Loucy (cell line): ENCODE measurements at regions not wholly inside any gene's neighbourhood (a gene's known extent, or its start where the extent isn't known, plus 50 kb on each side); places are given as distances from the start of the nearest gene placed in this dataset.

Experiments
- EZH2phosphoT487 ChIP-seq: fragments of 200-600 bp; IDR thresholded peaks from 2 replicates; pipeline ENCODE4 v1.6.1; 2018; ENCODE audit warnings: antibody characterized with exemption, mild to moderate bottlenecking, moderate library complexity, borderline replicate concordance
- TF ChIP-seq, protein P1 (sequence below): fragments of 200-600 bp; sonication (generic); conservative IDR thresholded peaks from 2 replicates; pipeline ENCODE4 v1.5.1; 2014; ENCODE audit warnings: mild to moderate bottlenecking, antibody characterized with exemption, low read length

DNA sequence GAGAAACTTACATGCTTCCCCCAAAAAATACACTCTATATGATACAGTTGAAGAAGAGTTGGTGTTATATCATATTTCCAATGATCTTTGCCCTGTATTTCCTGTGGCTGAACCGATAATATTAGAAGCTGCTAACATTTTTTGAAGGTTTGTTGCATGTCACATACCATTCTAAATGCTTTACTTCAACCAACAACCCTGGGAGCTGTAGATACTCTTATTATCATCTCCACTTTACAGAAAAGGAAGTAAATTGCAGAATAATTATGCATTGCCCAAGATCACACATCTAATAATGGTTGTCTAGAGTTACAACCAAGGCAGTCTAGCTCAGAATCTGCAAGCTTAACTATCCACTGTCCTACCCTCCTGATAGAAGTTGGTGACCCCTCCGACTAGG lies 182.8 kb downstream of the NUAK1 start:
- TF ChIP-seq, protein P1, sequence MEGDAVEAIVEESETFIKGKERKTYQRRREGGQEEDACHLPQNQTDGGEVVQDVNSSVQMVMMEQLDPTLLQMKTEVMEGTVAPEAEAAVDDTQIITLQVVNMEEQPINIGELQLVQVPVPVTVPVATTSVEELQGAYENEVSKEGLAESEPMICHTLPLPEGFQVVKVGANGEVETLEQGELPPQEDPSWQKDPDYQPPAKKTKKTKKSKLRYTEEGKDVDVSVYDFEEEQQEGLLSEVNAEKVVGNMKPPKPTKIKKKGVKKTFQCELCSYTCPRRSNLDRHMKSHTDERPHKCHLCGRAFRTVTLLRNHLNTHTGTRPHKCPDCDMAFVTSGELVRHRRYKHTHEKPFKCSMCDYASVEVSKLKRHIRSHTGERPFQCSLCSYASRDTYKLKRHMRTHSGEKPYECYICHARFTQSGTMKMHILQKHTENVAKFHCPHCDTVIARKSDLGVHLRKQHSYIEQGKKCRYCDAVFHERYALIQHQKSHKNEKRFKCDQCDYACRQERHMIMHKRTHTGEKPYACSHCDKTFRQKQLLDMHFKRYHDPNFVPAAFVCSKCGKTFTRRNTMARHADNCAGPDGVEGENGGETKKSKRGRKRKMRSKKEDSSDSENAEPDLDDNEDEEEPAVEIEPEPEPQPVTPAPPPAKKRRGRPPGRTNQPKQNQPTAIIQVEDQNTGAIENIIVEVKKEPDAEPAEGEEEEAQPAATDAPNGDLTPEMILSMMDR = no peak
- TF ChIP-seq EZH2phosphoT487 = no peak
